KMS-11 (cell line): ENCODE measurements at regions not wholly inside any gene's neighbourhood (a gene's known extent, or its start where the extent isn't known, plus 50 kb on each side); places are given as distances from the start of the nearest gene placed in this dataset.

ENCODE experiments used
- H2AFZ ChIP-seq: fragments of 200-600 bp; sonication (generic); 2 replicates; pipeline ENCODE4 v1.6.1; 2016; ENCODE audit warnings: antibody characterized with exemption, mixed run types, low read depth
- H3K27ac ChIP-seq: fragments of 200-600 bp; sonication (generic); 2 replicates; pipeline ENCODE4 v1.6.1; 2016; ENCODE audit warnings: mild to moderate bottlenecking, mixed run types
- H3K27me3 ChIP-seq: fragments of 200-600 bp; sonication (generic); 2 replicates; pipeline ENCODE4 v1.6.1; 2017; ENCODE audit warnings: mild to moderate bottlenecking, low read depth, mixed run types, moderate library complexity; ENCODE audit not compliant: insufficient read depth
- H3K36me3 ChIP-seq: fragments of 200-600 bp; sonication (generic); 2 replicates; pipeline ENCODE4 v1.6.1; 2017; ENCODE audit warnings: mild to moderate bottlenecking, mixed run types; ENCODE audit not compliant: insufficient read depth
- H3K4me1 ChIP-seq: fragments of 200-600 bp; sonication (generic); 2 replicates; pipeline ENCODE4 v1.6.1; 2016; ENCODE audit warnings: mild to moderate bottlenecking, low read depth, mixed run types; ENCODE audit not compliant: poor library complexity, severe bottlenecking
- H3K4me2 ChIP-seq: fragments of 200-600 bp; sonication (generic); 2 replicates; pipeline ENCODE4 v1.7.0; 2016; ENCODE audit warnings: mild to moderate bottlenecking, mixed run types
- H3K4me3 ChIP-seq: fragments of 200-600 bp; sonication (generic); IDR thresholded peaks from 2 replicates; pipeline ENCODE4 v1.6.1; 2017; ENCODE audit warnings: low read depth, low read length, mixed read lengths; ENCODE audit not compliant: insufficient read depth
- H3K79me2 ChIP-seq: fragments of 200-600 bp; sonication (generic); 2 replicates; pipeline ENCODE4 v1.6.1; 2016; ENCODE audit warnings: low read depth, mixed run types; ENCODE audit not compliant: insufficient read depth
- H3K9ac ChIP-seq: fragments of 200-600 bp; sonication (generic); 2 replicates; pipeline ENCODE4 v1.6.1; 2016; ENCODE audit warnings: mild to moderate bottlenecking, mixed run types
- H4K20me1 ChIP-seq: fragments of 200-600 bp; sonication (generic); 2 replicates; pipeline ENCODE4 v1.6.1; 2016; ENCODE audit warnings: mild to moderate bottlenecking, mixed run types; ENCODE audit not compliant: insufficient read depth
- CTCF ChIP-seq: fragments of 200-600 bp; sonication (generic); conservative IDR thresholded peaks from 2 replicates; pipeline ENCODE4 v1.6.1; 2017; ENCODE audit warnings: low read depth, mild to moderate bottlenecking, antibody characterized with exemption, low read length, moderate library complexity, mixed read lengths

GRCh38 chr3:82643948-82644347, 882.5 kb upstream of the GBE1 start:
- no peaks in the 10 kb centered on the region for H4K20me1 ChIP-seq
- no peaks in the 10 kb centered on the region for H3K79me2 ChIP-seq
- no peak overlapping the region for H3K27ac ChIP-seq
- no peaks in the 10 kb centered on the region for H3K36me3 ChIP-seq
- TF ChIP-seq CTCF: peak; percentile 47; the same call in 1 of the 2 replicates
- H3K27me3 ChIP-seq: no peaks in the 10 kb centered on the region
- H3K4me2 ChIP-seq: no peak overlapping the region
- no peak overlapping the region for H3K9ac ChIP-seq
- H2AFZ ChIP-seq: no peak overlapping the region
- H3K4me3 ChIP-seq: no peak overlapping the region
- H3K4me1 ChIP-seq: no peaks in the 10 kb centered on the region

GRCh38 chr3:82641701-82642100, 880.3 kb upstream of the GBE1 start:
- no peaks in the 10 kb centered on the region for H3K27me3 ChIP-seq
- no peak overlapping the region for H3K4me3 ChIP-seq
- no peaks in the 10 kb centered on the region for H3K4me1 ChIP-seq
- H2AFZ ChIP-seq: no peak overlapping the region
- no peaks in the 10 kb centered on the region for H3K36me3 ChIP-seq
- H3K9ac ChIP-seq: no peak overlapping the region
- no peaks in the 10 kb centered on the region for H3K79me2 ChIP-seq
- TF ChIP-seq CTCF: no peak
- H3K4me2 ChIP-seq: no peak overlapping the region
- H3K27ac ChIP-seq: no peak overlapping the region
- H4K20me1 ChIP-seq: no peaks in the 10 kb centered on the region

GRCh38 chr3:82640254-82640653, 878.8 kb upstream of the GBE1 start:
- Histone ChIP-seq H3K4me1 (no peaks in the 10 kb centered on the region), H4K20me1 (no peaks in the 10 kb centered on the region), H3K9ac (no peak overlapping the region), H3K27me3 (no peaks in the 10 kb centered on the region), H3K4me3 (no peak overlapping the region), H3K4me2 (no peak overlapping the region), H3K27ac (no peak overlapping the region), H3K79me2 (no peaks in the 10 kb centered on the region), H2AFZ (no peak overlapping the region), H3K36me3 (no peaks in the 10 kb centered on the region)
- TF ChIP-seq CTCF: no peak

GRCh38 chr3:82637574-82637973, 876.1 kb upstream of the GBE1 start:
- H3K4me3 ChIP-seq: no peak overlapping the region

More at GRCh38 chr3:82637574-82637973, 876.1 kb upstream of the GBE1 start:
- Histone ChIP-seq H2AFZ (no peak overlapping the region), H4K20me1 (no peaks in the 10 kb centered on the region), H3K27me3 (no peaks in the 10 kb centered on the region), H3K27ac (no peak overlapping the region), H3K4me2 (no peak overlapping the region), H3K79me2 (no peaks in the 10 kb centered on the region), H3K4me1 (no peaks in the 10 kb centered on the region), H3K36me3 (no peaks in the 10 kb centered on the region), H3K9ac (no peak overlapping the region)
- TF ChIP-seq CTCF: no peak
